GM12878 (cell line): ENCODE measurements at regions not wholly inside any gene's neighbourhood (a gene's known extent, or its start where the extent isn't known, plus 50 kb on each side); places are given as distances from the start of the nearest gene placed in this dataset.

Experiments used
- ATAC-seq: fragments of 200-7000 bp; cut with Tn5 transposase; 3 replicates; pipeline ENCODE4 v1.9.1; 2020; ENCODE audit warnings: mild to moderate bottlenecking, moderate library complexity
- BruUV-seq: library from RNA; stranded (reverse); fragments of 400-500 nt; replicated peaks from 2 replicates; lab custom pipeline; 2021; lab: Mats Ljungman, UMichigan
- CTCF ChIA-PET: fragments of 300-600 bp; sonication (Branson Sonifier 250); formaldehyde crosslinking; extraction: SDS; loops from one replicate; lab custom pipeline; 2021; ENCODE audit warnings: inconsistent platforms; lab: Yijun Ruan, JAX
- POLR2A ChIA-PET: fragments of 350-600 bp; formaldehyde crosslinking; extraction: SDS; loops from one replicate; lab custom pipeline; 2021; ENCODE audit warnings: inconsistent platforms; lab: Charles Lee
- RAD21 ChIA-PET: fragments of 300-600 bp; sonication (Branson Sonifier 250); formaldehyde crosslinking; loops from one replicate; lab custom pipeline; 2023; ENCODE audit warnings: antibody characterized with exemption; ENCODE audit not compliant: unreplicated experiment; lab: Charles Lee
- SMC1A ChIA-PET: fragments of 300-600 bp; sonication (Branson Sonifier 250); formaldehyde crosslinking; loops from one replicate; lab custom pipeline; 2023; ENCODE audit not compliant: unreplicated experiment, uncharacterized antibody; lab: Charles Lee
- DNase-seq: peaks from one replicate; pipeline ENCODE4 v3.0.0-alpha.2; 2011; ENCODE audit warnings: low read depth, low spot score
- FAIRE-seq: peaks from 3 replicates; lab custom pipeline; 2011; peaks lifted over from hg19 to GRCh38; lab: Jason Lieb, UNC
- H2AFZ ChIP-seq: 2 replicates; pipeline ENCODE4 v1.6.0; 2011; ENCODE audit warnings: low read depth, low read length, control low read depth; ENCODE audit not compliant: control insufficient read depth
- H3K27ac ChIP-seq: 2 replicates; pipeline ENCODE4 v1.5.1; 2011; ENCODE audit warnings: control low read depth; ENCODE audit not compliant: control insufficient read depth, insufficient read depth
- H3K27me3 ChIP-seq, 2 experiments: replicated peaks in 1 of 2; 2 replicates each; pipeline versions ENCODE4 v1.6.0 to v1.6.1; 2011; ENCODE audit warnings: low read length in 1 of 2; ENCODE audit not compliant: control insufficient read depth in 2 of 2, insufficient read depth in 2 of 2
- H3K36me3 ChIP-seq, 2 experiments: 2 replicates each; pipeline ENCODE4 v1.5.1; 2011; ENCODE audit warnings: low read length in 1 of 2; ENCODE audit not compliant: control insufficient read depth in 2 of 2, insufficient read depth in 2 of 2
- H3K4me1 ChIP-seq: 2 replicates; pipeline ENCODE4 v1.6.1; 2011; ENCODE audit warnings: mild to moderate bottlenecking, low read length, moderate library complexity, mixed read lengths; ENCODE audit not compliant: control insufficient read depth, insufficient read depth
- H3K4me2 ChIP-seq: 2 replicates; pipeline ENCODE4 v1.6.0; 2011; ENCODE audit warnings: control low read depth; ENCODE audit not compliant: control insufficient read depth, insufficient read depth
- H3K4me3 ChIP-seq: fragments of 200-600 bp; sonication (generic); 2 replicates; pipeline ENCODE4 v1.5.1; 2016
- H3K79me2 ChIP-seq: 2 replicates; pipeline ENCODE4 v1.6.0; 2011; ENCODE audit warnings: low read length; ENCODE audit not compliant: control insufficient read depth, insufficient read depth
- H3K9ac ChIP-seq: 2 replicates; pipeline ENCODE4 v1.8.0; 2011; ENCODE audit warnings: low read length, control low read depth, mixed read lengths; ENCODE audit not compliant: control insufficient read depth, insufficient read depth
- H3K9me3 ChIP-seq: replicated peaks from 3 replicates; pipeline ENCODE4 v1.5.1; 2011; ENCODE audit warnings: mild to moderate bottlenecking, low read length; ENCODE audit not compliant: control insufficient read depth, insufficient read depth
- H4K20me1 ChIP-seq: 2 replicates; pipeline ENCODE4 v1.6.0; 2011; ENCODE audit not compliant: control insufficient read depth, insufficient read depth
- KDM1A ChIP-seq: fragments of 200-600 bp; sonication (generic); IDR thresholded peaks from 2 replicates; pipeline ENCODE4 v1.6.1; 2016; ENCODE audit warnings: borderline replicate concordance
- NBN ChIP-seq: fragments of 450-650 bp; IDR thresholded peaks from 2 replicates; pipeline ENCODE4 v1.6.1; 2016
- NFYA ChIP-seq: IDR thresholded peaks from 2 replicates; pipeline ENCODE4 v1.6.1; 2011; ENCODE audit warnings: low read depth, mild to moderate bottlenecking, low read length, improper control_type of control experiment, borderline replicate concordance
- NR2C1 ChIP-seq: fragments of 450-650 bp; IDR thresholded peaks from 2 replicates; pipeline ENCODE4 v1.6.1; 2017; ENCODE audit warnings: antibody characterized with exemption, mild to moderate bottlenecking, moderate library complexity
- SMC3 ChIP-seq: IDR thresholded peaks from 2 replicates; pipeline ENCODE4 v1.6.1; 2011; ENCODE audit warnings: low read length, improper control_type of control experiment, borderline replicate concordance
- STAT3 ChIP-seq: IDR thresholded peaks from 2 replicates; pipeline ENCODE4 v1.6.1; 2011; ENCODE audit warnings: low read depth, low read length, improper control_type of control experiment
- USF1 ChIP-seq: IDR thresholded peaks from 2 replicates; pipeline ENCODE4 v1.6.1; 2011; ENCODE audit warnings: borderline replicate concordance, low read depth, mild to moderate bottlenecking, moderate library complexity, mixed read lengths, low read length; ENCODE audit not compliant: insufficient read depth; ENCODE audit errors: extremely low read length
- ZZZ3 ChIP-seq: IDR thresholded peaks from 2 replicates; pipeline ENCODE4 v1.6.1; 2011; ENCODE audit warnings: low read depth; ENCODE audit not compliant: control insufficient read depth, insufficient read length
- WGBS: methylation state at CpG from one replicate; pipeline ENCODE4 v1.1.6; 2016; ENCODE audit warnings: low lambda C conversion rate; ENCODE audit not compliant: insufficient replicate concordance, insufficient coverage; ENCODE audit errors: missing lambda C conversion rate; 5-methylcytosine and 5-hydroxymethylcytosine counted together
- in situ Hi-C: fragments of 300-500 bp; cut with MboI; formaldehyde crosslinking; loops from 9 replicates; pipeline ENCODE4 v1.14.3; 2018; ENCODE audit warnings: mixed read lengths
- intact Hi-C: fragments of 100-400 bp; cut with micrococcal nuclease; formaldehyde crosslinking; loops from one replicate; pipeline ENCODE4 v1.14.2; 2022; ENCODE audit not compliant: unreplicated experiment
- TF ChIP-seq, protein P1 (sequence below): fragments of 450-650 bp; IDR thresholded peaks from 2 replicates; pipeline ENCODE4 v1.6.1; 2017; ENCODE audit warnings: low read depth, mild to moderate bottlenecking, moderate library complexity
- TF ChIP-seq, protein P2 (sequence below): IDR thresholded peaks from 2 replicates; pipeline ENCODE4 v1.6.1; 2011; ENCODE audit warnings: low read depth, mild to moderate bottlenecking, low read length, moderate library complexity, borderline replicate concordance; ENCODE audit errors: extremely low read depth
- TF ChIP-seq, protein P3 (sequence below): IDR thresholded peaks from 2 replicates; pipeline ENCODE4 v1.6.1; 2012; ENCODE audit warnings: low read length, inconsistent platforms

DNA sequence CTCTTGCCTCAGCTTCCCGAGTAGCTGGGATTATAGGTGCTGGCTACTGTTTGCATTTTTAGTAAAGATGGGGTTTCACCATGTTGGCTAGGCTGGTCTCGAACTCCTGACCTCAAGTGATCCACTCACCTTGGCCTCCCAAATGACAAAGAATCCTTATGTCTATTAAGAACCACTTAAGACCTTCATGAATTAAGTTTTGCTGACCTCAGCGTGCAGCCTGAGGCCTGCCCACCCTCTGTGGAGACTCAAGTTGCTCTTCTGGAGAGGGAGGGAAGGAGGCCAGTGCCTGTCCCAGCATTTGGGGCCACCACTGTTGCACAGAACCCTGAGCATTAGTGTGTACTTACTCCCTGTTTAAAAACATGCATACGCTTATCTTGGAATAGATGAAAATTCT is 313.3 kb downstream of the FGF9 start:
- in situ Hi-C loops = no loop called here
- H2AFZ ChIP-seq = no peak overlapping the region
- no peak overlapping the region for H3K27ac ChIP-seq
- DNase-seq (no peak), FAIRE-seq (no peak), ATAC-seq (no peak)
- no peaks in the 10 kb centered on the region for H3K4me1 ChIP-seq
- H3K4me3 ChIP-seq = no peak overlapping the region
- CTCF ChIA-PET = no interaction called here
- intact Hi-C loops = no loop called here
- POLR2A ChIA-PET = no interaction called here
- no peaks in the 10 kb centered on the region for H3K27me3 ChIP-seq
- no peak for TF ChIP-seq USF1
- TF ChIP-seq SMC3 = no peak
- no peak for TF ChIP-seq KDM1A
- TF ChIP-seq NFYA = no peak
- no peak for TF ChIP-seq NBN
- TF ChIP-seq, protein P1, sequence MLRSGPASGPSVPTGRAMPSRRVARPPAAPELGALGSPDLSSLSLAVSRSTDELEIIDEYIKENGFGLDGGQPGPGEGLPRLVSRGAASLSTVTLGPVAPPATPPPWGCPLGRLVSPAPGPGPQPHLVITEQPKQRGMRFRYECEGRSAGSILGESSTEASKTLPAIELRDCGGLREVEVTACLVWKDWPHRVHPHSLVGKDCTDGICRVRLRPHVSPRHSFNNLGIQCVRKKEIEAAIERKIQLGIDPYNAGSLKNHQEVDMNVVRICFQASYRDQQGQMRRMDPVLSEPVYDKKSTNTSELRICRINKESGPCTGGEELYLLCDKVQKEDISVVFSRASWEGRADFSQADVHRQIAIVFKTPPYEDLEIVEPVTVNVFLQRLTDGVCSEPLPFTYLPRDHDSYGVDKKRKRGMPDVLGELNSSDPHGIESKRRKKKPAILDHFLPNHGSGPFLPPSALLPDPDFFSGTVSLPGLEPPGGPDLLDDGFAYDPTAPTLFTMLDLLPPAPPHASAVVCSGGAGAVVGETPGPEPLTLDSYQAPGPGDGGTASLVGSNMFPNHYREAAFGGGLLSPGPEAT = no peak
- no peak for TF ChIP-seq NR2C1
- TF ChIP-seq ZZZ3 = no peak
- TF ChIP-seq, protein P2, sequence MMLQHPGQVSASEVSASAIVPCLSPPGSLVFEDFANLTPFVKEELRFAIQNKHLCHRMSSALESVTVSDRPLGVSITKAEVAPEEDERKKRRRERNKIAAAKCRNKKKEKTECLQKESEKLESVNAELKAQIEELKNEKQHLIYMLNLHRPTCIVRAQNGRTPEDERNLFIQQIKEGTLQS = no peak
- TF ChIP-seq, protein P3, sequence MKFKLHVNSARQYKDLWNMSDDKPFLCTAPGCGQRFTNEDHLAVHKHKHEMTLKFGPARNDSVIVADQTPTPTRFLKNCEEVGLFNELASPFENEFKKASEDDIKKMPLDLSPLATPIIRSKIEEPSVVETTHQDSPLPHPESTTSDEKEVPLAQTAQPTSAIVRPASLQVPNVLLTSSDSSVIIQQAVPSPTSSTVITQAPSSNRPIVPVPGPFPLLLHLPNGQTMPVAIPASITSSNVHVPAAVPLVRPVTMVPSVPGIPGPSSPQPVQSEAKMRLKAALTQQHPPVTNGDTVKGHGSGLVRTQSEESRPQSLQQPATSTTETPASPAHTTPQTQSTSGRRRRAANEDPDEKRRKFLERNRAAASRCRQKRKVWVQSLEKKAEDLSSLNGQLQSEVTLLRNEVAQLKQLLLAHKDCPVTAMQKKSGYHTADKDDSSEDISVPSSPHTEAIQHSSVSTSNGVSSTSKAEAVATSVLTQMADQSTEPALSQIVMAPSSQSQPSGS = no peak
- no peak for TF ChIP-seq STAT3
- H3K9ac ChIP-seq = no peak overlapping the region
- H3K79me2 ChIP-seq = no peaks in the 10 kb centered on the region
- WGBS = 35% methylated on average over 4 of the region's 4 CpGs
- no peaks in the 10 kb centered on the region for H4K20me1 ChIP-seq
- no peak overlapping the region for H3K4me2 ChIP-seq
- no TSS peak for BruUV-seq
- RAD21 ChIA-PET = interaction anchor here (0.6 kb wide), 1 partner anchor 12 kb away, joined by 3 read pairs; no protein-coding TSS in a partner anchor
- SMC1A ChIA-PET = interaction anchor here (0.6 kb wide), 1 partner anchor 74 kb away, joined by 3 read pairs; no protein-coding TSS in a partner anchor
- no peaks in the 10 kb centered on the region for H3K9me3 ChIP-seq
- no peaks in the 10 kb centered on the region for H3K36me3 ChIP-seq
